Neural crest cell (in vitro differentiated cells): ENCODE measurements at regions not wholly inside any gene's neighbourhood (a gene's known extent, or its start where the extent isn't known, plus 50 kb on each side); places are given as distances from the start of the nearest gene placed in this dataset.
"Not testable (repeated sequence)": the region's sequence is repeated elsewhere in the genome, so short reads cannot be mapped to it uniquely, and the experiment has no call there.

Experiments
- DNase-seq: peaks from one replicate; pipeline ENCODE4 v3.0.0; 2021; ENCODE audit warnings: low read depth, mixed read lengths, low spot score
- H3K27ac Mint-ChIP-seq: one replicate; pipeline ENCODE4 v1.8.0; 2021; ENCODE audit warnings: mild to moderate bottlenecking, mixed read lengths; ENCODE audit not compliant: unreplicated experiment
- H3K27me3 Mint-ChIP-seq: 2 replicates; pipeline ENCODE4 v1.8.0; 2021; ENCODE audit warnings: low read depth, mild to moderate bottlenecking, mixed read lengths
- H3K36me3 Mint-ChIP-seq: 2 replicates; pipeline ENCODE4 v1.8.0; 2021; ENCODE audit warnings: low read depth, mild to moderate bottlenecking, mixed read lengths
- H3K4me1 Mint-ChIP-seq: 2 replicates; pipeline ENCODE4 v1.8.0; 2021; ENCODE audit warnings: mixed read lengths
- H3K4me3 Mint-ChIP-seq: one replicate; pipeline ENCODE4 v1.8.0; 2021; ENCODE audit warnings: mild to moderate bottlenecking, mixed read lengths
- H3K9me3 Mint-ChIP-seq: 2 replicates; pipeline ENCODE4 v1.8.0; 2021; ENCODE audit warnings: mixed read lengths
- TF ChIP-seq, protein P1 (sequence below): fragments of 200-600 bp; sonication (generic); conservative IDR thresholded peaks from 2 replicates; pipeline ENCODE4 v1.5.0; 2021; ENCODE audit warnings: antibody characterized with exemption, mild to moderate bottlenecking

DNA sequence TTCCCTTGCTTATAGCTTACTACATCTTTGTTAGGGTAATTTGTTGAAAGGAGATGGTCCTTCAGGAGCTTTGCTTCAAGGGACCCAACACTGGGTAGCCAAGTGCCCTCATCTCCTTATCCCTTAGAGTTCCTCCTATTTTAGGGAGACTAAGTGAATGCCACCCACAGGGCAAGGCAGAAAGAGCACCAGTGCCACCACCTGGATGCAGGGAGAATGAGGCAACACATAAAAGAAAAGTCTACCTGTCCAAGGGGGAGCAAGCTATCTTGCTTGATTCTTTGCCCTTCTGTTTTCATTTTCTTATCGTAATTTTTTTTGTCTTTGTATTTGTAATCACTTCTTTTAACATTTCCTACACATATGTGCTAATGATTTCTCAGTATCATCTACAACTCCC lies 205.5 kb downstream of the NPR3 start:
- Mint-ChIP-seq H3K27me3 (no peaks in the 10 kb centered on the region), H3K36me3 (no peaks in the 10 kb centered on the region), H3K9me3 (peaks cover 3% of the 10 kb centered on the region), H3K4me3 (no peak overlapping the region), H3K27ac (no peak overlapping the region), H3K4me1 (no peaks in the 10 kb centered on the region)
- TF ChIP-seq, protein P1, sequence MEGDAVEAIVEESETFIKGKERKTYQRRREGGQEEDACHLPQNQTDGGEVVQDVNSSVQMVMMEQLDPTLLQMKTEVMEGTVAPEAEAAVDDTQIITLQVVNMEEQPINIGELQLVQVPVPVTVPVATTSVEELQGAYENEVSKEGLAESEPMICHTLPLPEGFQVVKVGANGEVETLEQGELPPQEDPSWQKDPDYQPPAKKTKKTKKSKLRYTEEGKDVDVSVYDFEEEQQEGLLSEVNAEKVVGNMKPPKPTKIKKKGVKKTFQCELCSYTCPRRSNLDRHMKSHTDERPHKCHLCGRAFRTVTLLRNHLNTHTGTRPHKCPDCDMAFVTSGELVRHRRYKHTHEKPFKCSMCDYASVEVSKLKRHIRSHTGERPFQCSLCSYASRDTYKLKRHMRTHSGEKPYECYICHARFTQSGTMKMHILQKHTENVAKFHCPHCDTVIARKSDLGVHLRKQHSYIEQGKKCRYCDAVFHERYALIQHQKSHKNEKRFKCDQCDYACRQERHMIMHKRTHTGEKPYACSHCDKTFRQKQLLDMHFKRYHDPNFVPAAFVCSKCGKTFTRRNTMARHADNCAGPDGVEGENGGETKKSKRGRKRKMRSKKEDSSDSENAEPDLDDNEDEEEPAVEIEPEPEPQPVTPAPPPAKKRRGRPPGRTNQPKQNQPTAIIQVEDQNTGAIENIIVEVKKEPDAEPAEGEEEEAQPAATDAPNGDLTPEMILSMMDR, result peak; percentile 60
- no peak for DNase-seq

DNA sequence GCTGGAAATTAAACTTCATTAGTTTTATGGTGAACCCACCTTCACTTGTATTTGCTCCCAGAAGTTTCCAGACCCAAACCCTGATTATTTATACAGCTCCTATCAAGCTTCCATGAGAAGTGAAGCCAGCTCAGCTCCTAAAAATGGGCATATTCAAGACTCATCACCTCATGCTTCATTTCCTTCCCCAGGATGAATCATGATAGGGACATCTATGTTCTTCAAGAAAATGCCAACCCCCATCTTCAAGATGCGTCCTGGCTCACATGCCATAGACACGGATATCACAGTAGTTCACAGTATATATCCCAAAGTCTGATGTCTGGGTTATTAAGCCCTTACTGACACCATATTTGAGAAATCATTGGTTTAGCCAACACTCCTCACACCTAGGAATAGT lies 217.6 kb downstream of the NPR3 start:
- no peaks in the 10 kb centered on the region for H3K27me3 Mint-ChIP-seq
- TF ChIP-seq, protein P1, result no peak

DNA sequence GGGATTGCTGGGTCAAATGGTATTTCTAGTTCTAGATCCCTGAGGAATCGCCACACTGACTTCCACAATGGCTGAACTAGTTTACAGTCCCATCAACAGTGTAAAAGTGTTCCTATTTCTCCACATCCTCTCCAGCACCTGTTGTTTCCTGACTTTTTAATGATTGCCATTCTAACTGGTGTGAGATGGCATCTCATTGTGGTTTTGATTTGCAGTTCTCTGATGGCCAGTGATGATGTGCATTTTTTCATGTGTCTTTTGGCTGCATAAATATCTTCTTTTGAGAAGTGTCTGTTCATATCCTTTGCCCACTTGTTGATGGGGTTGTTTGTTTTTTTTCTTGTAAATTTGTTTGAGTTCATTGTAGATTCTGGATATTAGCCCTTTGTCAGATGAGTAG lies 220.3 kb downstream of the NPR3 start:
- not testable (repeated sequence) for H3K4me1 Mint-ChIP-seq, H3K27me3 Mint-ChIP-seq, H3K4me3 Mint-ChIP-seq, DNase-seq, H3K9me3 Mint-ChIP-seq, H3K27ac Mint-ChIP-seq, H3K36me3 Mint-ChIP-seq

More for the DNA sequence above, 217.6 kb downstream of the NPR3 start:
- H3K27ac Mint-ChIP-seq, result no peak overlapping the region
- no peaks in the 10 kb centered on the region for H3K36me3 Mint-ChIP-seq
- no peaks in the 10 kb centered on the region for H3K4me1 Mint-ChIP-seq
- H3K9me3 Mint-ChIP-seq, result no peaks in the 10 kb centered on the region
- no peak for DNase-seq
- H3K4me3 Mint-ChIP-seq, result no peak overlapping the region

DNA sequence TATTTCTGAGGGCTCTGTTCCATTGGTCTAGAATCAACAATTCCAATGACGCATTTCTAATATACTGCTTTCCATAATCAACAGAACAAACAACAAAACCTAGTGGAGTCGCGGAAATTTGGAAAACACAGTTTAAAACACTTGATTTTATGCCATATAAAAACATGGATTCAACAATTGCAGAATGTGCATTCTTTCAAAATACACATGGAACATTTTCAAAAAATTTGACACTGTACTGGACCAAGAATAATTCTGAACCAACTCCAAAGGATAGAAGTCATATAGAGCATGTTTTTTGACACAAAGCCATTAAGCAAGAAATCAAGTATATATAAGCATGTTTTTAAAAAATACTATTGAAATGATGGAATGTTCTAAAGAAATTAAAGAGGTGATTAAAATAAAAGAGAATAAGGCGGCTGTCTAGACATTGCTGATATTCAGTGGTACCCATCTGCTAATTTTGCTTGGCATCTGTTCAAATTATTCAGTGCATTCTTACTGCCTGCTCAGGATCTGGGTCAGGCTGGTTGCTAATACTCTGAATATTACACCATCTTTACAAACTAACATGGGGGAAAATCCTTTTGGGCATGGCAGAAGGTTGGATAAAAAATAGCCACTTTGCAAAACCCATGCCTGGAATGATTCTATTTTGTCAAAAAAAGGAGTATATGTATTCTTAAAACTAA lies 221.3 kb downstream of the NPR3 start:
- no peak for DNase-seq
- Mint-ChIP-seq H3K27ac (no peak overlapping the region), H3K36me3 (no peaks in the 10 kb centered on the region), H3K9me3 (peaks cover 5% of the 10 kb centered on the region), H3K4me3 (no peak overlapping the region), H3K4me1 (no peaks in the 10 kb centered on the region), H3K27me3 (no peaks in the 10 kb centered on the region)
- TF ChIP-seq, protein P1, result no peak

DNA sequence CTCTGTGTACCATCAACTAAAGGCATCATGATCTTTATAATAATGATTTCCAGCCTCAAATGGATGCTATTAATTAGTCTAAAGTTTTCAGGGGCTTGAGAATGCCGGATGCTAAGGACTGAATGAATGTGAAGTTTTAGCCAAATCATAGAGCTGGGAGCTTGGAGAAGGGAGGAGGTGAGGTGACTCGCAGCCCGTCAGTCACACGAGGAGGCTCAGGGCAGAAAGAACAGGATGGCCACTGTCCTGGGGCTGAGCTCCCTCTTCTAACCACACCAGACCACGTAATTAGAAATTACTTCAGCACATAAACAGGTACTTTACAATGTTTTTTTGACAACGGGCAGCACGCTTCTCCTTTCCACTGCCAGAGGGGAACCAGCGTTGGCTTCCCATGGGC lies 222.6 kb downstream of the NPR3 start:
- no peak for DNase-seq
- Mint-ChIP-seq H3K4me1 (no peaks in the 10 kb centered on the region), H3K27me3 (no peaks in the 10 kb centered on the region), H3K9me3 (peaks cover 5% of the 10 kb centered on the region), H3K4me3 (no peak overlapping the region), H3K36me3 (no peaks in the 10 kb centered on the region), H3K27ac (no peak overlapping the region)
- TF ChIP-seq, protein P1, result no peak

DNA sequence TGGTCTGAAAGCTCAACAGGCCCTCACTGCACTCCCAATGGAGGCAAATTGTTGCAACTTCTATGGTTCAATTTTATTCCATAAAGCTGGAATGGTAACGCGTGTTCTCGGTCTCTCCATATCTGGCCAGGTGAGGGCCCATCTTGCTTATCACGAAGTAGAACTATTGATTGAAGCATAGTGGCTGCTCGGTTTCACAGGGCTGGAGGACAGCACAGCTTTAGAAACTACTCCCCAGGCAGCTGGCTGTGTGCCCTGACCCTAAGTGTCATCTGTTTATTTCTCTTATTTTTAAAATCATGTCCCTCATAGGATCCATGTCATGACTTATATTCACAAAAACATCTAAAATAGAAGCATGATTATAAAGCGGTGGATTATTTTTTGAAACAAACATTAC lies 223.4 kb downstream of the NPR3 start:
- Mint-ChIP-seq H3K27me3 (no peaks in the 10 kb centered on the region), H3K36me3 (no peaks in the 10 kb centered on the region), H3K27ac (no peak overlapping the region), H3K9me3 (peaks cover 5% of the 10 kb centered on the region), H3K4me3 (no peak overlapping the region), H3K4me1 (no peaks in the 10 kb centered on the region)
- TF ChIP-seq, protein P1, result no peak
- no peak for DNase-seq
